ENCODE measurements at regions not wholly inside any gene's neighbourhood (a gene's known extent, or its start where the extent isn't known, plus 50 kb on each side); places are given as distances from the start of the nearest gene placed in this dataset.
"Not testable (repeated sequence)": the region's sequence is repeated elsewhere in the genome, so short reads cannot be mapped to it uniquely, and the experiment has no call there.

DNA sequence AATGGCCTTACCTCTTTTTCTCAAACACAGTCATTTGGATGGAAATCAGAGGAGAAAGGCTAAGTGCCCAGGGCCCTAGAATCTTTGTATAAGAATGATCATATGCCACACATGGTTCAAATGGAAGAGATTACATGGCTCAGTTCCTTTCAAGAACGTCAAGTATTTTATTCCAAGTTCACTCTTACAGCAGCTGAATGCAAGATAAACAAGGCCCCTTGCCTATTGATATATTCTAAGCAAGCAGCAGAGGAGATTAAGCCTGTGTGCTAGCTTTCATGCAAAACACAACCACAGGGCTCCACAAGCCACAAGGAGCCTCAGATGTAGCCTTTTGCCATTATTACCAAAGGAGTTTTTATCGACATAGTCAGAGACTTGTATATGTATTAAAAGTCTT lies 55.3 kb upstream of the SLCO6A1 start:
- no peak for ATAC-seq
- intact Hi-C loops (cut with DNase I, micrococcal nuclease): no loop called here
- DNase-seq: no peak

DNA sequence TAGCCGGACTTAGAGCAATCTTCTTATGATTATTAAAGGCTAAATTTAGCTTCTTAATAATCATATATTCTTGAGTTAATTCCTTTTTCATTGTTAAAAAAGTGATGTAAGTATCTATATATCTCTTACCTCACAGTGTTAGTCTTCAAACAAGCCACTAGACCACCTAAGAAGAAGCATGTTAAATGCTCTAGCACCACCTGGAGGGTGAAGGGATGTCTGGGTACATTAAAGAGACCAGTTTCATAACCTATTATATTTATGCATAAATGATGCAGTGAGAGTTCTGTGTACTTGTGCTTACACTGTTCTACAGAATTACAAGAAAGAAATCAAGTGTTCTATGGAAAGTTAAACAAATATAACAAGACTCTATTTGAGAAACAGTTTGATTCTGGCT lies 55.9 kb upstream of the SLCO6A1 start:
- ATAC-seq (no peak), DNase-seq (no peak)
- intact Hi-C loops (cut with DNase I, micrococcal nuclease): no loop called here

DNA sequence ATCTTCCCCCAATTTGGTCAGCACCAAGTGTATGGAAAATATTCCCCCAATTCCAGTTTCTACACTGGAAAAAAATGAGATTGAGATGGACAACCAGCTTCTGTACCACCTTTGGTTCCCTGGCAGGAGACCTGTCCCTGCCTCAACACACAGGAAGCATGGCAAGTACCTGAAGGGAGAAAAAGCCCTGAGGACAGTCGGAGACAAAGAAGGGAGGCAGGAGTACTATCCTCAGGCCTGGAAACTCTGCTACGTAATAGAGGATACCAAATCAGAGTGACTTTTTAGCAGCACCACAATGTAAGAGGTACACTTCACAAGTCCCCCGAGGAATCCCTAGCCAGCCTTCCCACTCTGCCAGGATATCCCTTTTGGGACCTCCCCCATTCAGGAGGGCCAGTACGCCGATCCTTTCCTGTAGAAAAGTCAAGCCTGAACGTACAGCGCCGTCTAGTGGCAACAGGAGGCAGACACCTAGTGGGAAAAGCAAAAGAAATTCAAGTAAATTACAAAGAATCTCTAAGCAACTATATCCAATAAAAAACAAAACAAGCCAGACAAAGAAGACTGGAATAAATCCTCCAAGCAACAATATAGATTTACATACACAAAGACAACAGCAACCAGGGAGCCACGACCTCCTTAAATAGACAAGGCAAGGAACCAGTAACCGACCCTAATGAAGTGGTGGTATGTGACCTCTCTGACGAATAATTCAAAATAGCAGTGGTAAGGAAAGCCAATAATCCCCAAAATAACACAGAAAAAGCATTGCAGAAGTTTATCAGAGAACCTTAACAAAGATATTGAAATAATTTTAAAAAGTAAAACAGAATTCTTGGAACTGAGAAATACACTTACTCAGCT lies 63.3 kb upstream of the SLCO6A1 start:
- no peak for ATAC-seq
- intact Hi-C loops (cut with DNase I, micrococcal nuclease): no loop called here

GRCh38 chr5:102570747-102571146 lies 71.9 kb upstream of the SLCO6A1 start:
- ATAC-seq (no peak), DNase-seq (no peak)
- intact Hi-C loops (cut with DNase I, micrococcal nuclease): no loop called here

More for the DNA sequence above, 63.3 kb upstream of the SLCO6A1 start:
- DNase-seq: peak in 1 of 2 donors; percentile 3

GRCh38 chr5:102578362-102578761 lies 79.6 kb upstream of the SLCO6A1 start:
- ATAC-seq: no peak
- no peak for DNase-seq
- intact Hi-C loops (cut with DNase I, micrococcal nuclease): no loop called here

DNA sequence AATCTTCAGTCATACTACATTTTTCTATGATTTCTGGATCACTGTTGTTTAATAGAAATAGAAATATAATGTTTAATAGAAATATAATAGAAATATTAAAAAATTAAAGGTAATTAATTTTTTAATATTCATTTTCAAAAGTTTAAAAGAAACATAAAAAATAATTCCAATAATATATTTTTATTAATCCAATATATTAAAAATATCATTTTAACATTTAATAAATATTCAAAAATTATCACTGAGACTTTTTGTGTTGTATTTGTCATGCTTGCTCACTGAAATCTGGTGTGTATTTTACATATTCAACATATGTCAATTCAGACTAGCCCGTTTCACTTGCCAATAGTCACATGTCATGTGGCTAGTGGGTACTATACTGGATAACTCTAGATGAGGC lies 80.6 kb upstream of the SLCO6A1 start:
- no peak for DNase-seq
- intact Hi-C loops (cut with DNase I, micrococcal nuclease): no loop called here
- no peak for ATAC-seq

GRCh38 chr5:102581011-102581410 lies 82.2 kb upstream of the SLCO6A1 start:
- DNase-seq: no peak
- intact Hi-C loops (cut with DNase I, micrococcal nuclease): loop anchor here in 1 of 2 donors (10.0 kb wide), 2 partner anchors 394 to 464 kb away; no protein-coding TSS in a partner anchor
- ATAC-seq: no peak

DNA sequence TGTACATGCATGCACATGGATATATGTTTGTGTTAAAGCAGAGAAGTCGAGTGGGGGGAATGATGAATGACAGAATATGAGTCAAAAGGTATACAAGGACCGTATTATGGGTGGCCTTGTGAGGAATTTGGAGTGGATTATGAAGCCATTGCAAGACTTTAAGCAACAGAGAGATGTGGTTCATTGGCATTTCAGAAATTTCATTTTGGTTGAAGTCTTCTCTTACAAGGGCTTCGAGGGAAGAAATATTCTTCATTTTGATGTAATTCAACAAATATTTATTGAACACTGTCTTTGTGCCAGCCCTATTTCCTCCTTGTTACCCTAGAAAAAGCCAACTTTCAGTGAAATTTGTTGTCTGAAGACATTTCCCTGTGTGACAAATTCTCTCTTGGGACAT lies 83.9 kb upstream of the SLCO6A1 start:
- no peak for ATAC-seq
- intact Hi-C loops (cut with DNase I, micrococcal nuclease): loop anchor here in 1 of 2 donors (10.0 kb wide), 2 partner anchors 392 to 462 kb away; no protein-coding TSS in a partner anchor
- no peak for DNase-seq

DNA sequence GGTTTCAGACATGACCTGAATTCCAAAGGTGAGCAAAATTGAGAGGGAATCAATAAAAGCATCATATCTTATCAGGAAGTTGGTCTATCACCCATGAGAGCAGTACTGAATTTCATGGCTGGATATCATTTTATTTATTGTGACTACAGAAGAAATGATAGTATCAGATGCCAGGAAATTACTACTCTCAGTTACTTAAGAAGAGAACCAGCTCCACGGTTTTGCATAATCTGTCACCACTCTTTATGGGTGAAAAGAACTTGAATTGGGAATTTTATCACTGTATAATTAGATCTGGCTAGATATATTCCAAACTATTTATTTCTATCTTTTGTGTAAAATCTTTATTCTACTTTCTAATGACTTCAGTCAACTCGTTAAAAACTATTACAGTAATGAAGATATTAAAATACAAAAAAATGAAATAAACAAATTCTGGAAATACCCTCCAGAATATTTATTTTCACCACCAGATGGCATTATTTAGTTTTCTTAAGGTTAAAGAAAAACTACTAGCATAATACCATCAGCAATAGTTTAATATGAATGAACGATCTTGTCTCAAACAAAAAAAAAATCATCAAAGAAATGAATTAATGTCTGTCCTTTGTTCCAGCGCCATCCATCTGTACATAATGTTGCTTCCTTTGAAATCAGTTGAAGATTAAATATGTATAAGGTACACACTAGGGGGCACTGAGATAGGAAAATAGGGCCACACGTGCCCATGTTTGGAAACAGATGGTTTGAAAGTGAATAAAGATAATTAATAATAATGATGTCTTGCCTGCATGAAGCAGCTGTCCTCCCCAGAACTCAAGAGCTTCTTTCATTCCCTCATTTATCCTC lies 84.7 kb upstream of the SLCO6A1 start:
- no peak for ATAC-seq
- intact Hi-C loops (cut with DNase I, micrococcal nuclease): loop anchor here in 1 of 2 donors (10.0 kb wide), 2 partner anchors 391 to 461 kb away; no protein-coding TSS in a partner anchor
- no peak for DNase-seq

GRCh38 chr5:102589661-102590060 lies 90.9 kb upstream of the SLCO6A1 start:
- ATAC-seq: no peak
- intact Hi-C loops (cut with DNase I, micrococcal nuclease): loop anchor here in 1 of 2 donors (10.0 kb wide), 2 partner anchors 385 to 455 kb away; no protein-coding TSS in a partner anchor
- DNase-seq: no peak

- ATAC-seq: no peak
- intact Hi-C loops (cut with DNase I, micrococcal nuclease): no loop called here
- DNase-seq: no peak
Measured at GRCh38 chr5:102590467-102590866, 91.7 kb upstream of the SLCO6A1 start.

DNA sequence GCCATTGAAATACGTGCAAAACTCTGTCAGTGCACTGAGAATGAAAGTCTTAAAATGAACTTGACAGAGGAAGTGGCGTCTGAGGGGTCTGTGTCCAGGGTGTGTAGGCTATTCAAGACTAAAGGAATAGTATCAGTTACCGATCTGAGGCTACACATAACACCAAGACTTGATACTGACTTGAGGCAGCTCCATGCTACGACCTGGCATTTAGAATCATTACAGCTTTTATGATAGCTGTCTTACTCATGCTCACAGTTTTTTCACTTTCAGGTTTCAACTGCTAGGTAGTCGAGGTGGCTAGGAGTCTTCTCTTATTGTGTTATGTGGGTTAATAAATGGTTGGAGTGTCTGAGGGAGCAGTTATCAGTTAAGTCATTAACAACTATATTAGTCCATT lies 92.8 kb upstream of the SLCO6A1 start:
- DNase-seq (no peak), ATAC-seq (no peak)
- intact Hi-C loops (cut with DNase I, micrococcal nuclease): no loop called here

DNA sequence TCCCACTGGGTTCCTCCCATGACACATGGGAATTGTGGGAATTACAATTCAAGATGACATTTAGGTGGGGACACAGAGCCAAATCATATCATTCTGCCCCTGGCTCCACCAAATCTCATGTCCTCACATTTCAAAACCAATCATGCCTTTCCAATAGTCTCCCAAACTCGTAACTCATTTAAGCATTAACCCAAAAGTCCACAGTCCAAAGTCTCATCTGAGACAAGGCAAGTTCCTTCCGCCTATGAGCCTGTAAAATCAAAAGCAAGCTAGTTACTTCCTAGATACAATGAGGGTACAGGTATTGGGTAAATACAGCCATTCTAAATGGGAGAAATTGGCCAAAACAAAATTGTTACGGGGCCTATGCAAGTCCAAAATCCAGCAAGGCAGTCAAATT lies 93.8 kb upstream of the SLCO6A1 start:
- ATAC-seq: peak; percentile 45
- DNase-seq; intact Hi-C loops (cut with DNase I, micrococcal nuclease): not testable (repeated sequence)

- ATAC-seq: no peak
- intact Hi-C loops (cut with DNase I, micrococcal nuclease): no loop called here
Measured at GRCh38 chr5:102594192-102594591, 95.4 kb upstream of the SLCO6A1 start.

GRCh38 chr5:102595332-102595731 lies 96.5 kb upstream of the SLCO6A1 start:
- DNase-seq: no peak
- intact Hi-C loops (cut with DNase I, micrococcal nuclease): no loop called here
- ATAC-seq: no peak

More at GRCh38 chr5:102594192-102594591, 95.4 kb upstream of the SLCO6A1 start:
- DNase-seq: no peak

- intact Hi-C loops (cut with DNase I, micrococcal nuclease): no loop called here
- ATAC-seq (no peak), DNase-seq (no peak)
Measured at GRCh38 chr5:102596113-102596512, 97.3 kb upstream of the SLCO6A1 start.

DNA sequence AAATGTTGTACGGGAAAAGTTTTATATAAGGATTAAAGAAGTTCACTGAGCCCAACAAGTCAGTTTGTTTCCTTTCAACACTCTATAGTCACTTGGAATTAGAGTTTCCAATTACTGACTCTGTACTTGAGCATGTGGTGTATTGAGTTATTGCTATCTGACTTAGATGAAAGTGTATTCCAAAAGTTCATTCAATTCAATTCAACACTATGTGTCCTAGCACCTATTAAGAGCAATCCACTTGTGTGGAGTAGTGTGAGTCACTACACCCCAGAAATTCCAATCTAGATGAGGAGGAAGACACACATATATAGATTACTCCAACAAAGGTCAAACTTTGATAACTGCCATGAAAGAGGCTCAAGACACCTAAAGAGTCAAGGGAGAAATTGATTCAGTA lies 98.2 kb upstream of the SLCO6A1 start:
- ATAC-seq (no peak), DNase-seq (no peak)
- intact Hi-C loops (cut with DNase I, micrococcal nuclease): no loop called here

DNA sequence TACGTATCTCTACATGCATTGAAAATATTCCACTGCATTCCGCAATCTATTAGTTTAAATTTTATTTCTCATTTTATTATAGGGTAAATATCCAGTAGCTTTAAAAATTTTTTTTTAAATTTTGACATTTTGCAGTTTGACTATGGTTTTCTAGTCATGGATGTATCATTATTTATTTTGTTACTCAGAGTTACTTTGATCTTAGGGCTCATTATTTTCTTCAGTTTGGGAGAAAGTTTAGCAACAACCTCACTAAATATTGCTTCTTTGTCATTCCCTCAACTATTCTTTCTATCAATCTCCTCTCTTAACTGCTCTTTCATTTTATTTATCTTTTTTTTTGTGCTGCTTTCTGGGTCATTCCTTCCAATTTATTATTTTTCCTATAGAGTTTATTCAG lies 100.5 kb upstream of the SLCO6A1 start:
- ATAC-seq (no peak), DNase-seq (no peak)
- intact Hi-C loops (cut with DNase I, micrococcal nuclease): no loop called here

DNA sequence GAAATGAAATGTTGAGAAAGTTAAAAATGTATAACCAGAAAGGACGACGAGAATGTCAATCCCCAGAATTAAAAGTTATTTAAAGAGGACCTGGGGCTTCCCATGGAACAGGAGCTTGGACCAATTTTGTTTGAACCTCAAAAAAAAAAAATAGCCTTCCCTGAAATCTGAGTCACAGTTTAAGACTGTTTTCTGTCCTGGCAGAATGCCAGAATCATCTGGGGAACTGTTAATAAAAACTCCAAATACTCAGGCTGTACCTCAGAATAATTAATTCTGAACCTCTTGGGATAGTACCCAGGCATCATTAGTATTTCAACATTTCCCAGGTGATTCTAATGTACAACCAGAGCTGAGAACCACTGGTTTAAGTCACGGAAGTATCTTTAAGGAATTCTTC lies 102.2 kb upstream of the SLCO6A1 start:
- intact Hi-C loops (cut with DNase I, micrococcal nuclease): no loop called here
- ATAC-seq (no peak), DNase-seq (no peak)

GRCh38 chr5:102603670-102604069 lies 104.9 kb upstream of the SLCO6A1 start:
- ATAC-seq (no peak), DNase-seq (no peak)
- intact Hi-C loops (cut with DNase I, micrococcal nuclease): no loop called here
